Astrocyte (in vitro differentiated cells and primary cell): ENCODE measurements at regions not wholly inside any gene's neighbourhood (a gene's known extent, or its start where the extent isn't known, plus 50 kb on each side); places are given as distances from the start of the nearest gene placed in this dataset.

Experiments used
- CTCF ChIP-seq: IDR thresholded peaks from 2 replicates; pipeline ENCODE4 v1.5.1; 2011; ENCODE audit warnings: low read depth, mild to moderate bottlenecking, inconsistent platforms, low read length, moderate library complexity; ENCODE audit not compliant: insufficient read depth
- EZH2 ChIP-seq: IDR thresholded peaks from 2 replicates; pipeline ENCODE4 v1.6.1; 2012; ENCODE audit warnings: mild to moderate bottlenecking, low read length, inconsistent platforms; ENCODE audit not compliant: insufficient read depth

- no peak for TF ChIP-seq EZH2
- no peak for TF ChIP-seq CTCF
Observed at GRCh38 chr2:64826703-64827102, 162.5 kb upstream of the SLC1A4 start.
